ENCODE measurements at regions not wholly inside any gene's neighbourhood (a gene's known extent, or its start where the extent isn't known, plus 50 kb on each side); places are given as distances from the start of the nearest gene placed in this dataset.
"Not testable (repeated sequence)": the region's sequence is repeated elsewhere in the genome, so short reads cannot be mapped to it uniquely, and the experiment has no call there.

- Mint-ChIP-seq H3K36me3 (ENCODE audit: low read depth) (no peaks in the 10 kb centered on the region), H3K27me3 (no peaks in the 10 kb centered on the region), H3K9me3 (peaks cover 2% of the 10 kb centered on the region), H3K27ac (no peak overlapping the region), H3K4me3 (no peak overlapping the region), H3K4me1 (no peaks in the 10 kb centered on the region)
- intact Hi-C loops (cut with micrococcal nuclease), result no loop called here
- ATAC-seq (ENCODE audit: low read depth) (no peak), DNase-seq (no peak)
- no peak for TF ChIP-seq CTCF (IDR thresholded peaks at IDR 0.05)
- ChIA-PET CTCF (no interaction called here), POLR2A (no interaction called here)
These were observed 578.3 kb upstream of the ADAMTS9 start for GRCh38 chr3:65265942-65266590.

GRCh38 chr3:65265511-65265910, 577.7 kb upstream of the ADAMTS9 start:
- CTCF ChIA-PET, result no interaction called here
- no peak for DNase-seq
- no peak for TF ChIP-seq CTCF (IDR thresholded peaks at IDR 0.05)
- H3K27me3 Mint-ChIP-seq, result no peaks in the 10 kb centered on the region
- H3K27ac Mint-ChIP-seq, result no peak overlapping the region
- H3K9me3 Mint-ChIP-seq, result peaks cover 4% of the 10 kb centered on the region
- H3K36me3 Mint-ChIP-seq (ENCODE audit: low read depth), result no peaks in the 10 kb centered on the region
- H3K4me1 Mint-ChIP-seq, result no peaks in the 10 kb centered on the region
- POLR2A ChIA-PET, result no interaction called here
- no peak overlapping the region for H3K4me3 Mint-ChIP-seq
- intact Hi-C loops (cut with micrococcal nuclease), result no loop called here
- no peak for ATAC-seq (ENCODE audit: low read depth)

GRCh38 chr3:65262548-65262947, 574.7 kb upstream of the ADAMTS9 start:
- no peak overlapping the region for H3K27ac Mint-ChIP-seq
- no peaks in the 10 kb centered on the region for H3K36me3 Mint-ChIP-seq (ENCODE audit: low read depth)
- H3K4me3 Mint-ChIP-seq, result no peak overlapping the region

GRCh38 chr3:65259946-65260345, 572.1 kb upstream of the ADAMTS9 start:
- intact Hi-C loops (cut with micrococcal nuclease), result no loop called here
- ATAC-seq (ENCODE audit: low read depth), result no peak
- H3K27me3 Mint-ChIP-seq, result no peaks in the 10 kb centered on the region
- TF ChIP-seq CTCF (IDR thresholded peaks at IDR 0.05), result no peak
- no peak overlapping the region for H3K27ac Mint-ChIP-seq
- no peak for DNase-seq
- no peaks in the 10 kb centered on the region for H3K4me1 Mint-ChIP-seq
- POLR2A ChIA-PET, result no interaction called here
- H3K9me3 Mint-ChIP-seq, result peaks cover 10% of the 10 kb centered on the region
- no peak overlapping the region for H3K4me3 Mint-ChIP-seq
- no peaks in the 10 kb centered on the region for H3K36me3 Mint-ChIP-seq (ENCODE audit: low read depth)
- CTCF ChIA-PET, result no interaction called here

More at GRCh38 chr3:65262548-65262947, 574.7 kb upstream of the ADAMTS9 start:
- no peak for DNase-seq
- Mint-ChIP-seq H3K27me3 (no peaks in the 10 kb centered on the region), H3K9me3 (peaks cover 8% of the 10 kb centered on the region), H3K4me1 (no peaks in the 10 kb centered on the region)
- no peak for TF ChIP-seq CTCF (IDR thresholded peaks at IDR 0.05)
- ChIA-PET POLR2A (no interaction called here), CTCF (no interaction called here)
- intact Hi-C loops (cut with micrococcal nuclease), result no loop called here
- ATAC-seq (ENCODE audit: low read depth), result no peak

GRCh38 chr3:65252914-65253313, 565.1 kb upstream of the ADAMTS9 start:
- DNase-seq; ATAC-seq (ENCODE audit: low read depth); H3K27ac Mint-ChIP-seq; intact Hi-C loops (cut with micrococcal nuclease); H3K36me3 Mint-ChIP-seq (ENCODE audit: low read depth); POLR2A ChIA-PET; H3K4me1 Mint-ChIP-seq; CTCF ChIA-PET; H3K9me3 Mint-ChIP-seq; H3K27me3 Mint-ChIP-seq; H3K4me3 Mint-ChIP-seq: not testable (repeated sequence)

- H3K9me3 Mint-ChIP-seq, result peaks cover 2% of the 10 kb centered on the region
- TF ChIP-seq CTCF (IDR thresholded peaks at IDR 0.05), result no peak
- H3K27ac Mint-ChIP-seq, result no peak overlapping the region
These were observed 564.5 kb upstream of the ADAMTS9 start for GRCh38 chr3:65252266-65252665.

More at GRCh38 chr3:65252266-65252665, 564.5 kb upstream of the ADAMTS9 start:
- DNase-seq (no peak), ATAC-seq (ENCODE audit: low read depth) (no peak)
- intact Hi-C loops (cut with micrococcal nuclease), result no loop called here
- POLR2A ChIA-PET, result no interaction called here
- Mint-ChIP-seq H3K4me3 (no peak overlapping the region), H3K4me1 (no peaks in the 10 kb centered on the region), H3K27me3 (no peaks in the 10 kb centered on the region), H3K36me3 (ENCODE audit: low read depth) (no peaks in the 10 kb centered on the region)
- CTCF ChIA-PET, result no interaction called here
